GM23338 (cell line): ENCODE measurements at regions not wholly inside any gene's neighbourhood (a gene's known extent, or its start where the extent isn't known, plus 50 kb on each side); places are given as distances from the start of the nearest gene placed in this dataset.

ENCODE experiments used
- CREB1 ChIP-seq: fragments of 250-450 bp; sonication (Bioruptor Pico); IDR thresholded peaks from 2 replicates; pipeline ENCODE4 v1.5.0; 2020; ENCODE audit warnings: low read depth, mild to moderate bottlenecking, moderate library complexity
- EZH2 ChIP-seq: fragments of 200-600 bp; sonication (generic); IDR thresholded peaks from one replicate; pipeline ENCODE4 v1.8.0; 2017; ENCODE audit warnings: antibody characterized with exemption, mild to moderate bottlenecking, low read depth; ENCODE audit not compliant: unreplicated experiment
- EZH2phosphoT487 ChIP-seq: fragments of 200-600 bp; sonication (generic); IDR thresholded peaks from one replicate; pipeline ENCODE4 v1.8.1; 2018; ENCODE audit warnings: antibody characterized with exemption; ENCODE audit not compliant: unreplicated experiment
- JUNB ChIP-seq: IDR thresholded peaks from one replicate; pipeline ENCODE4 v1.6.1; 2016; ENCODE audit warnings: antibody characterized with exemption; ENCODE audit not compliant: unreplicated experiment
- NANOG ChIP-seq: IDR thresholded peaks from 2 replicates; pipeline ENCODE4 v1.6.1; 2016; ENCODE audit warnings: antibody characterized with exemption, borderline replicate concordance
- POLR2AphosphoS5 ChIP-seq: IDR thresholded peaks from 2 replicates; pipeline ENCODE4 v1.6.1; 2016; ENCODE audit warnings: antibody characterized with exemption, low read depth
- STAT1 ChIP-seq: IDR thresholded peaks from one replicate; pipeline ENCODE4 v1.6.1; 2016; ENCODE audit warnings: antibody characterized with exemption; ENCODE audit not compliant: unreplicated experiment
- ZNF114 ChIP-seq: fragments of 250-450 bp; sonication (Bioruptor Pico); IDR thresholded peaks from 2 replicates; pipeline ENCODE4 v1.5.0; 2020; ENCODE audit warnings: mild to moderate bottlenecking, moderate library complexity
- ZNF331 ChIP-seq: fragments of 250-450 bp; sonication (Bioruptor Pico); IDR thresholded peaks from 2 replicates; pipeline ENCODE4 v1.5.0; 2020; ENCODE audit warnings: low read depth, mild to moderate bottlenecking, moderate library complexity
- TF ChIP-seq, protein P1 (sequence below), 2 experiments: fragments of 200-600 bp in 1 of 2; sonication (generic) in 1 of 2; conservative IDR thresholded peaks; 2 replicates each; pipeline versions ENCODE4 v1.5.1 to v1.6.1; 2016 to 2017; ENCODE audit warnings: antibody characterized with exemption in 2 of 2, low read depth in 2 of 2, mild to moderate bottlenecking in 2 of 2, moderate library complexity in 1 of 2
- TF ChIP-seq, protein P2 (sequence below): IDR thresholded peaks from one replicate; pipeline ENCODE4 v1.6.1; 2018; ENCODE audit warnings: antibody characterized with exemption; ENCODE audit not compliant: unreplicated experiment
- TF ChIP-seq, protein P3 (sequence below): IDR thresholded peaks from 2 replicates; pipeline ENCODE4 v1.6.1; 2016; ENCODE audit warnings: antibody characterized with exemption

DNA sequence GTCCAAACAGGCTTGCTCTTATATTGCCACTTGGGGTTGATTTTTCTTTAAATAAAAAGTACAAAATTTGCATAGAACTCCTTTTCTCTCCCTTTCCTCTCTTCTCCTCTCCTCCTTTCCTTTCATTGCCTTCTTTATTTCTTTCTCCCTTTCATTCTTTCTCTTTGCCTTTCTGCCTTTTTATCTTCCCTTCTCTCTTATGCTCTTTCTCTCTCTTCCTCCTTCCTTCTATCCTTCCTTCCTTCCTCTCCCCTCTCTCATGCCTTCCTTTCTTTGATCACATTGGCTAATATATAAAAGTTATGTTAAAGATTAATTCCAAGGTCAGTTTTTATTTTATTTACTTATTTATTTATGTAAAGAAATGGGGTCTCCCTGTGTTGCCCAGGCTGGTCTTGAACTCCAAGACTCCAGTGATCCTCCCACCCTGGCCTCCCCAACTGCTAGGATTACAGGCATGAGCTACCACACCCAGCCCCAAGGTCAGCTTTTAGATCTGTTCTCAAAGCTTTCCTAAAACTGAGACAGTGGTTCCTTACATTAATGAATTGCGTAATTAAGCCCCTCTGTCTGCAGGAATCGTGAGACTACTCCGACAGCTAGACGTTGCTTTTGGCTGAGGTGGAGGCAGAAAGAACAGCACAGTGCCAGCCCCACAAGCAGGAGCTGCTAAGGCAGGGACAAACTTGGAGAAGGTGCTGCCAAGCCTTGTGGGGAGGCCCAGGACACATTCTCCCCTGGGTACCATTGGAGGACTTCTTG, 361.9 kb downstream of the SIPA1L2 start:
- no peak for TF ChIP-seq CREB1
- TF ChIP-seq, protein P1, sequence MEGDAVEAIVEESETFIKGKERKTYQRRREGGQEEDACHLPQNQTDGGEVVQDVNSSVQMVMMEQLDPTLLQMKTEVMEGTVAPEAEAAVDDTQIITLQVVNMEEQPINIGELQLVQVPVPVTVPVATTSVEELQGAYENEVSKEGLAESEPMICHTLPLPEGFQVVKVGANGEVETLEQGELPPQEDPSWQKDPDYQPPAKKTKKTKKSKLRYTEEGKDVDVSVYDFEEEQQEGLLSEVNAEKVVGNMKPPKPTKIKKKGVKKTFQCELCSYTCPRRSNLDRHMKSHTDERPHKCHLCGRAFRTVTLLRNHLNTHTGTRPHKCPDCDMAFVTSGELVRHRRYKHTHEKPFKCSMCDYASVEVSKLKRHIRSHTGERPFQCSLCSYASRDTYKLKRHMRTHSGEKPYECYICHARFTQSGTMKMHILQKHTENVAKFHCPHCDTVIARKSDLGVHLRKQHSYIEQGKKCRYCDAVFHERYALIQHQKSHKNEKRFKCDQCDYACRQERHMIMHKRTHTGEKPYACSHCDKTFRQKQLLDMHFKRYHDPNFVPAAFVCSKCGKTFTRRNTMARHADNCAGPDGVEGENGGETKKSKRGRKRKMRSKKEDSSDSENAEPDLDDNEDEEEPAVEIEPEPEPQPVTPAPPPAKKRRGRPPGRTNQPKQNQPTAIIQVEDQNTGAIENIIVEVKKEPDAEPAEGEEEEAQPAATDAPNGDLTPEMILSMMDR (conservative IDR thresholded peaks at IDR 0.05; ENCODE audit: low read depth in 2 of 2), result no peak
- TF ChIP-seq, protein P2, sequence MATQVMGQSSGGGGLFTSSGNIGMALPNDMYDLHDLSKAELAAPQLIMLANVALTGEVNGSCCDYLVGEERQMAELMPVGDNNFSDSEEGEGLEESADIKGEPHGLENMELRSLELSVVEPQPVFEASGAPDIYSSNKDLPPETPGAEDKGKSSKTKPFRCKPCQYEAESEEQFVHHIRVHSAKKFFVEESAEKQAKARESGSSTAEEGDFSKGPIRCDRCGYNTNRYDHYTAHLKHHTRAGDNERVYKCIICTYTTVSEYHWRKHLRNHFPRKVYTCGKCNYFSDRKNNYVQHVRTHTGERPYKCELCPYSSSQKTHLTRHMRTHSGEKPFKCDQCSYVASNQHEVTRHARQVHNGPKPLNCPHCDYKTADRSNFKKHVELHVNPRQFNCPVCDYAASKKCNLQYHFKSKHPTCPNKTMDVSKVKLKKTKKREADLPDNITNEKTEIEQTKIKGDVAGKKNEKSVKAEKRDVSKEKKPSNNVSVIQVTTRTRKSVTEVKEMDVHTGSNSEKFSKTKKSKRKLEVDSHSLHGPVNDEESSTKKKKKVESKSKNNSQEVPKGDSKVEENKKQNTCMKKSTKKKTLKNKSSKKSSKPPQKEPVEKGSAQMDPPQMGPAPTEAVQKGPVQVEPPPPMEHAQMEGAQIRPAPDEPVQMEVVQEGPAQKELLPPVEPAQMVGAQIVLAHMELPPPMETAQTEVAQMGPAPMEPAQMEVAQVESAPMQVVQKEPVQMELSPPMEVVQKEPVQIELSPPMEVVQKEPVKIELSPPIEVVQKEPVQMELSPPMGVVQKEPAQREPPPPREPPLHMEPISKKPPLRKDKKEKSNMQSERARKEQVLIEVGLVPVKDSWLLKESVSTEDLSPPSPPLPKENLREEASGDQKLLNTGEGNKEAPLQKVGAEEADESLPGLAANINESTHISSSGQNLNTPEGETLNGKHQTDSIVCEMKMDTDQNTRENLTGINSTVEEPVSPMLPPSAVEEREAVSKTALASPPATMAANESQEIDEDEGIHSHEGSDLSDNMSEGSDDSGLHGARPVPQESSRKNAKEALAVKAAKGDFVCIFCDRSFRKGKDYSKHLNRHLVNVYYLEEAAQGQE, result no peak
- TF ChIP-seq ZNF114 (CRISPR knock-in tag), result no peak
- TF ChIP-seq POLR2AphosphoS5, result no peak
- no peak for TF ChIP-seq EZH2phosphoT487
- TF ChIP-seq EZH2, result no peak
- TF ChIP-seq, protein P3, sequence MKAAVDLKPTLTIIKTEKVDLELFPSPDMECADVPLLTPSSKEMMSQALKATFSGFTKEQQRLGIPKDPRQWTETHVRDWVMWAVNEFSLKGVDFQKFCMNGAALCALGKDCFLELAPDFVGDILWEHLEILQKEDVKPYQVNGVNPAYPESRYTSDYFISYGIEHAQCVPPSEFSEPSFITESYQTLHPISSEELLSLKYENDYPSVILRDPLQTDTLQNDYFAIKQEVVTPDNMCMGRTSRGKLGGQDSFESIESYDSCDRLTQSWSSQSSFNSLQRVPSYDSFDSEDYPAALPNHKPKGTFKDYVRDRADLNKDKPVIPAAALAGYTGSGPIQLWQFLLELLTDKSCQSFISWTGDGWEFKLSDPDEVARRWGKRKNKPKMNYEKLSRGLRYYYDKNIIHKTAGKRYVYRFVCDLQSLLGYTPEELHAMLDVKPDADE, result no peak
- TF ChIP-seq ZNF331, result no peak
- no peak for TF ChIP-seq NANOG
- no peak for TF ChIP-seq JUNB
- no peak for TF ChIP-seq STAT1
